ENCODE measurements at regions not wholly inside any gene's neighbourhood (a gene's known extent, or its start where the extent isn't known, plus 50 kb on each side); places are given as distances from the start of the nearest gene placed in this dataset.

GRCh38 chr4:115670930-115671329 lies 557.5 kb upstream of the NDST4 start:
- no peaks in the 10 kb centered on the region for H3K36me3 ChIP-seq (ENCODE audit: control insufficient read depth in 3 of 3, insufficient read depth in 3 of 3, low read length in 3 of 3)
- no peak overlapping the region for H3K27ac ChIP-seq (ENCODE audit: low read depth, low read length)

GRCh38 chr4:115668396-115668795 lies 555.0 kb upstream of the NDST4 start:
- Histone ChIP-seq H3K4me3 (ENCODE audit: low read length in 3 of 3) (no peak overlapping the region), H3K9ac (ENCODE audit: low read depth in 1 of 3, low read length in 3 of 3) (no peak overlapping the region), H3K27me3 (ENCODE audit: control insufficient read depth in 3 of 3, insufficient read depth in 3 of 3, low read length in 3 of 3) (no peaks in the 10 kb centered on the region), H3K9me3 (ENCODE audit: control insufficient read depth in 3 of 3, low read length in 3 of 3) (no peaks in the 10 kb centered on the region), H3K27ac (ENCODE audit: low read depth, low read length) (no peak overlapping the region), H3K36me3 (ENCODE audit: control insufficient read depth in 3 of 3, insufficient read depth in 3 of 3, low read length in 3 of 3) (no peaks in the 10 kb centered on the region), H3K4me1 (ENCODE audit: control insufficient read depth in 3 of 3, insufficient read depth in 3 of 3, low read length in 3 of 3) (no peaks in the 10 kb centered on the region)

More at GRCh38 chr4:115670930-115671329, 557.5 kb upstream of the NDST4 start:
- Histone ChIP-seq H3K9ac (ENCODE audit: low read depth in 1 of 3, low read length in 3 of 3) (no peak overlapping the region), H3K27me3 (ENCODE audit: control insufficient read depth in 3 of 3, insufficient read depth in 3 of 3, low read length in 3 of 3) (no peaks in the 10 kb centered on the region), H3K9me3 (ENCODE audit: control insufficient read depth in 3 of 3, low read length in 3 of 3) (no peaks in the 10 kb centered on the region), H3K4me1 (ENCODE audit: control insufficient read depth in 3 of 3, insufficient read depth in 3 of 3, low read length in 3 of 3) (no peaks in the 10 kb centered on the region), H3K4me3 (ENCODE audit: low read length in 3 of 3) (no peak overlapping the region)

GRCh38 chr4:115664285-115664684 lies 550.9 kb upstream of the NDST4 start:
- Histone ChIP-seq H3K27ac (ENCODE audit: low read depth, low read length) (no peak overlapping the region), H3K27me3 (ENCODE audit: control insufficient read depth in 3 of 3, insufficient read depth in 3 of 3, low read length in 3 of 3) (no peaks in the 10 kb centered on the region), H3K9me3 (ENCODE audit: control insufficient read depth in 3 of 3, low read length in 3 of 3) (no peaks in the 10 kb centered on the region), H3K4me3 (ENCODE audit: low read length in 3 of 3) (no peak overlapping the region), H3K9ac (ENCODE audit: low read depth in 1 of 3, low read length in 3 of 3) (no peak overlapping the region), H3K4me1 (ENCODE audit: control insufficient read depth in 3 of 3, insufficient read depth in 3 of 3, low read length in 3 of 3) (no peaks in the 10 kb centered on the region), H3K36me3 (ENCODE audit: control insufficient read depth in 3 of 3, insufficient read depth in 3 of 3, low read length in 3 of 3) (no peaks in the 10 kb centered on the region)

- Histone ChIP-seq H3K27ac (ENCODE audit: low read depth, low read length) (no peak overlapping the region), H3K9ac (ENCODE audit: low read depth in 1 of 3, low read length in 3 of 3) (no peak overlapping the region), H3K4me1 (ENCODE audit: control insufficient read depth in 3 of 3, insufficient read depth in 3 of 3, low read length in 3 of 3) (no peaks in the 10 kb centered on the region), H3K36me3 (ENCODE audit: control insufficient read depth in 3 of 3, insufficient read depth in 3 of 3, low read length in 3 of 3) (no peaks in the 10 kb centered on the region), H3K4me3 (ENCODE audit: low read length in 3 of 3) (no peak overlapping the region), H3K27me3 (ENCODE audit: control insufficient read depth in 3 of 3, insufficient read depth in 3 of 3, low read length in 3 of 3) (no peaks in the 10 kb centered on the region), H3K9me3 (ENCODE audit: control insufficient read depth in 3 of 3, low read length in 3 of 3) (no peaks in the 10 kb centered on the region)
Observed at GRCh38 chr4:115660465-115660864, 547.0 kb upstream of the NDST4 start.

- no peaks in the 10 kb centered on the region for H3K9me3 ChIP-seq (ENCODE audit: control insufficient read depth in 3 of 3, low read length in 3 of 3)
- no peaks in the 10 kb centered on the region for H3K4me1 ChIP-seq (ENCODE audit: control insufficient read depth in 3 of 3, insufficient read depth in 3 of 3, low read length in 3 of 3)
- H3K9ac ChIP-seq (ENCODE audit: low read depth in 1 of 3, low read length in 3 of 3), result no peak overlapping the region
- no peak overlapping the region for H3K27ac ChIP-seq (ENCODE audit: low read depth, low read length)
- no peaks in the 10 kb centered on the region for H3K36me3 ChIP-seq (ENCODE audit: control insufficient read depth in 3 of 3, insufficient read depth in 3 of 3, low read length in 3 of 3)
- no peak overlapping the region for H3K4me3 ChIP-seq (ENCODE audit: low read length in 3 of 3)
- no peaks in the 10 kb centered on the region for H3K27me3 ChIP-seq (ENCODE audit: control insufficient read depth in 3 of 3, insufficient read depth in 3 of 3, low read length in 3 of 3)
Observed at GRCh38 chr4:115657991-115658650, 544.7 kb upstream of the NDST4 start.

GRCh38 chr4:115655626-115656025 lies 542.2 kb upstream of the NDST4 start:
- H3K27ac ChIP-seq (ENCODE audit: low read depth, low read length), result no peak overlapping the region
- no peak overlapping the region for H3K9ac ChIP-seq (ENCODE audit: low read depth in 1 of 3, low read length in 3 of 3)
- no peaks in the 10 kb centered on the region for H3K27me3 ChIP-seq (ENCODE audit: control insufficient read depth in 3 of 3, insufficient read depth in 3 of 3, low read length in 3 of 3)
- no peaks in the 10 kb centered on the region for H3K4me1 ChIP-seq (ENCODE audit: control insufficient read depth in 3 of 3, insufficient read depth in 3 of 3, low read length in 3 of 3)
- no peak overlapping the region for H3K4me3 ChIP-seq (ENCODE audit: low read length in 3 of 3)
- no peaks in the 10 kb centered on the region for H3K9me3 ChIP-seq (ENCODE audit: control insufficient read depth in 3 of 3, low read length in 3 of 3)
- no peaks in the 10 kb centered on the region for H3K36me3 ChIP-seq (ENCODE audit: control insufficient read depth in 3 of 3, insufficient read depth in 3 of 3, low read length in 3 of 3)

- Histone ChIP-seq H3K9me3 (ENCODE audit: control insufficient read depth in 3 of 3, low read length in 3 of 3) (no peaks in the 10 kb centered on the region), H3K4me1 (ENCODE audit: control insufficient read depth in 3 of 3, insufficient read depth in 3 of 3, low read length in 3 of 3) (no peaks in the 10 kb centered on the region), H3K27ac (ENCODE audit: low read depth, low read length) (no peak overlapping the region)
Observed at GRCh38 chr4:115648786-115649185, 535.4 kb upstream of the NDST4 start.

GRCh38 chr4:115629270-115629669 lies 515.9 kb upstream of the NDST4 start:
- H3K4me1 ChIP-seq (ENCODE audit: control insufficient read depth in 3 of 3, insufficient read depth in 3 of 3, low read length in 3 of 3), result no peaks in the 10 kb centered on the region
- no peak overlapping the region for H3K4me3 ChIP-seq (ENCODE audit: low read length in 3 of 3)
- no peaks in the 10 kb centered on the region for H3K36me3 ChIP-seq (ENCODE audit: control insufficient read depth in 3 of 3, insufficient read depth in 3 of 3, low read length in 3 of 3)
- H3K9ac ChIP-seq (ENCODE audit: low read depth in 1 of 3, low read length in 3 of 3), result no peak overlapping the region
- H3K9me3 ChIP-seq (ENCODE audit: control insufficient read depth in 3 of 3, low read length in 3 of 3), result no peaks in the 10 kb centered on the region
- H3K27ac ChIP-seq (ENCODE audit: low read depth, low read length), result no peak overlapping the region
- no peaks in the 10 kb centered on the region for H3K27me3 ChIP-seq (ENCODE audit: control insufficient read depth in 3 of 3, insufficient read depth in 3 of 3, low read length in 3 of 3)

More at GRCh38 chr4:115648786-115649185, 535.4 kb upstream of the NDST4 start:
- no peaks in the 10 kb centered on the region for H3K27me3 ChIP-seq (ENCODE audit: control insufficient read depth in 3 of 3, insufficient read depth in 3 of 3, low read length in 3 of 3)
- H3K9ac ChIP-seq (ENCODE audit: low read depth in 1 of 3, low read length in 3 of 3), result no peak overlapping the region
- no peaks in the 10 kb centered on the region for H3K36me3 ChIP-seq (ENCODE audit: control insufficient read depth in 3 of 3, insufficient read depth in 3 of 3, low read length in 3 of 3)
- H3K4me3 ChIP-seq (ENCODE audit: low read length in 3 of 3), result no peak overlapping the region

GRCh38 chr4:115609631-115610030 lies 496.2 kb upstream of the NDST4 start:
- no peak overlapping the region for H3K4me3 ChIP-seq (ENCODE audit: low read length in 3 of 3)
- H3K27me3 ChIP-seq (ENCODE audit: control insufficient read depth in 3 of 3, insufficient read depth in 3 of 3, low read length in 3 of 3), result no peaks in the 10 kb centered on the region
- no peaks in the 10 kb centered on the region for H3K4me1 ChIP-seq (ENCODE audit: control insufficient read depth in 3 of 3, insufficient read depth in 3 of 3, low read length in 3 of 3)
- H3K36me3 ChIP-seq (ENCODE audit: control insufficient read depth in 3 of 3, insufficient read depth in 3 of 3, low read length in 3 of 3), result no peaks in the 10 kb centered on the region
- H3K9ac ChIP-seq (ENCODE audit: low read depth in 1 of 3, low read length in 3 of 3), result no peak overlapping the region
- no peaks in the 10 kb centered on the region for H3K9me3 ChIP-seq (ENCODE audit: control insufficient read depth in 3 of 3, low read length in 3 of 3)
- no peak overlapping the region for H3K27ac ChIP-seq (ENCODE audit: low read depth, low read length)

GRCh38 chr4:115607311-115607710 lies 493.9 kb upstream of the NDST4 start:
- Histone ChIP-seq H3K4me3 (ENCODE audit: low read length in 3 of 3) (no peak overlapping the region), H3K4me1 (ENCODE audit: control insufficient read depth in 3 of 3, insufficient read depth in 3 of 3, low read length in 3 of 3) (no peaks in the 10 kb centered on the region), H3K27me3 (ENCODE audit: control insufficient read depth in 3 of 3, insufficient read depth in 3 of 3, low read length in 3 of 3) (no peaks in the 10 kb centered on the region), H3K9ac (ENCODE audit: low read depth in 1 of 3, low read length in 3 of 3) (no peak overlapping the region), H3K9me3 (ENCODE audit: control insufficient read depth in 3 of 3, low read length in 3 of 3) (no peaks in the 10 kb centered on the region), H3K36me3 (ENCODE audit: control insufficient read depth in 3 of 3, insufficient read depth in 3 of 3, low read length in 3 of 3) (no peaks in the 10 kb centered on the region), H3K27ac (ENCODE audit: low read depth, low read length) (no peak overlapping the region)
